Endothelial cell of umbilical vein (primary cell): ENCODE measurements at regions not wholly inside any gene's neighbourhood (a gene's known extent, or its start where the extent isn't known, plus 50 kb on each side); places are given as distances from the start of the nearest gene placed in this dataset.

ENCODE experiments used
- BruUV-seq: library from RNA; stranded (reverse); fragments of 400-500 nt; replicated peaks from 2 replicates; lab custom pipeline; 2021; lab: Mats Ljungman, UMichigan
- CTCF ChIA-PET: fragments of 300-600, 350-600 bp; sonication (Branson Sonifier 250); formaldehyde crosslinking; loops from one replicate; lab custom pipeline; 2021; ENCODE audit warnings: antibody characterized with exemption, inconsistent platforms; lab: Charles Lee
- POLR2A ChIA-PET: fragments of 300-600, 350-600 bp; sonication (Branson Sonifier 250); formaldehyde crosslinking; loops from one replicate; lab custom pipeline; 2021; ENCODE audit warnings: antibody characterized with exemption, inconsistent platforms; lab: Charles Lee
- DNase-seq: peaks from one replicate; pipeline ENCODE4 v3.0.0-alpha.2; 2011; ENCODE audit warnings: low read depth, low spot score
- FAIRE-seq: peaks from 2 replicates; lab custom pipeline; 2011; peaks lifted over from hg19 to GRCh38; lab: Jason Lieb, UNC
- H2AFZ ChIP-seq: 2 replicates; pipeline ENCODE4 v1.6.0; 2012; ENCODE audit warnings: low read depth, low read length, control low read depth, inconsistent platforms
- H3K27ac ChIP-seq: 2 replicates; pipeline ENCODE4 v1.5.1; 2011; ENCODE audit warnings: low read depth, mild to moderate bottlenecking, control low read depth, low read length, moderate library complexity; ENCODE audit not compliant: insufficient read depth
- H3K27me3 ChIP-seq, 2 experiments: 2 replicates each; pipeline versions ENCODE4 v1.6.0 to v1.6.1; 2011; ENCODE audit warnings: low read length in 2 of 2, mixed read lengths in 1 of 2; ENCODE audit not compliant: control insufficient read depth in 2 of 2, insufficient read depth in 2 of 2
- H3K36me3 ChIP-seq, 2 experiments: 2 replicates in 1 of 2; 3 replicates in 1 of 2; pipeline ENCODE4 v1.5.1; 2011; ENCODE audit warnings: low read length in 2 of 2, mild to moderate bottlenecking in 1 of 2, moderate library complexity in 1 of 2; ENCODE audit not compliant: control insufficient read depth in 2 of 2, insufficient read depth in 2 of 2; ENCODE audit errors: extremely low read depth in 1 of 2
- H3K4me1 ChIP-seq: 3 replicates; pipeline ENCODE4 v1.5.1; 2011; ENCODE audit warnings: mild to moderate bottlenecking, low read length; ENCODE audit not compliant: control insufficient read depth, insufficient read depth; ENCODE audit errors: extremely low read depth
- H3K4me2 ChIP-seq: 2 replicates; pipeline ENCODE4 v1.6.1; 2011; ENCODE audit warnings: low read length, control low read depth, mixed read lengths; ENCODE audit not compliant: insufficient read depth
- H3K4me3 ChIP-seq, 3 experiments: fragments of 200-600 bp in 1 of 3; sonication (generic), shearing (Covaris generic) in 1 of 3; replicated peaks in 1 of 3; 2 replicates each; pipeline ENCODE4 v1.5.1; 2011 to 2016; ENCODE audit warnings: control low read depth in 3 of 3, low read length in 3 of 3, mild to moderate bottlenecking in 2 of 3, inconsistent platforms in 1 of 3, low read depth in 1 of 3, moderate library complexity in 1 of 3; ENCODE audit not compliant: insufficient read depth in 1 of 3
- H3K79me2 ChIP-seq: 2 replicates; pipeline ENCODE4 v1.6.0; 2012; ENCODE audit warnings: low read length, inconsistent platforms; ENCODE audit not compliant: control insufficient read depth, insufficient read depth
- H3K9ac ChIP-seq: replicated peaks from 2 replicates; pipeline ENCODE3; 2011; ENCODE audit warnings: low read length, control low read depth; ENCODE audit not compliant: insufficient read depth; ENCODE audit errors: extremely low read depth
- H3K9me1 ChIP-seq: replicated peaks from 3 replicates; pipeline ENCODE4 v1.6.0; 2011; ENCODE audit warnings: mild to moderate bottlenecking, low read length; ENCODE audit not compliant: control insufficient read depth, insufficient read depth; ENCODE audit errors: extremely low read depth
- H3K9me3 ChIP-seq: replicated peaks from 2 replicates; pipeline ENCODE4 v1.5.1; 2012; ENCODE audit warnings: low read length, inconsistent platforms; ENCODE audit not compliant: control insufficient read depth, insufficient read depth
- H4K20me1 ChIP-seq: replicated peaks from 2 replicates; pipeline ENCODE3; 2011; ENCODE audit warnings: mild to moderate bottlenecking, low read length; ENCODE audit not compliant: control insufficient read depth, insufficient read depth; ENCODE audit errors: extremely low read depth
- EZH2 ChIP-seq: IDR thresholded peaks from 2 replicates; pipeline ENCODE4 v1.6.1; 2012; ENCODE audit warnings: borderline replicate concordance, low read depth, mild to moderate bottlenecking, moderate library complexity, low read length, inconsistent platforms; ENCODE audit not compliant: severe bottlenecking
- FOS ChIP-seq: IDR thresholded peaks from 2 replicates; pipeline ENCODE4 v1.6.1; 2011; ENCODE audit warnings: mild to moderate bottlenecking, low read length, moderate library complexity, borderline replicate concordance; ENCODE audit not compliant: insufficient read depth
- GATA2 ChIP-seq: IDR thresholded peaks from 2 replicates; pipeline ENCODE4 v1.7.0; 2011; ENCODE audit warnings: low read depth, mild to moderate bottlenecking, moderate library complexity, mixed read lengths, low read length; ENCODE audit not compliant: insufficient read length, insufficient read depth
- JUN ChIP-seq: IDR thresholded peaks from 2 replicates; pipeline ENCODE4 v1.6.1; 2011; ENCODE audit warnings: borderline replicate concordance, low read depth; ENCODE audit not compliant: insufficient read length, insufficient read depth
- MYC ChIP-seq: IDR thresholded peaks from one replicate; pipeline ENCODE4 v1.6.1; 2011; ENCODE audit warnings: mild to moderate bottlenecking, low read depth, low read length
- POLR2A ChIP-seq: IDR thresholded peaks from 2 replicates; pipeline ENCODE4 v1.6.1; 2012; ENCODE audit warnings: low read depth, mild to moderate bottlenecking, control low read depth, low read length
- POLR2AphosphoS5 ChIP-seq: IDR thresholded peaks from 2 replicates; pipeline ENCODE4 v1.6.1; 2012; ENCODE audit warnings: low read depth, mild to moderate bottlenecking, control low read depth, low read length, moderate library complexity; ENCODE audit not compliant: insufficient read depth
- dilution Hi-C: fragments of 300-500 bp; cut with MboI; formaldehyde crosslinking; loops from one replicate; pipeline ENCODE4 v1.15.0; 2019; ENCODE audit warnings: low sequenced_read_pairs; ENCODE audit not compliant: extremely low pct_ligation_motif_present
- intact Hi-C: fragments of 100-400 bp; cut with micrococcal nuclease; formaldehyde crosslinking; loops from one replicate; pipeline ENCODE4 v1.10.0; 2022
- TF ChIP-seq, protein P1 (sequence below): IDR thresholded peaks from 2 replicates; pipeline ENCODE4 v1.6.1; 2011; ENCODE audit not compliant: insufficient read depth, insufficient read length
- TF ChIP-seq, protein P2 (sequence below), 2 donors: IDR thresholded peaks; 1 replicate in 1 of 2; 2 replicates in 1 of 2; pipeline ENCODE4 v1.5.1; 2011; ENCODE audit warnings: low read length in 2 of 2, mild to moderate bottlenecking in 2 of 2, moderate library complexity in 2 of 2, control low read depth in 1 of 2, inconsistent platforms in 1 of 2, low read depth in 1 of 2; ENCODE audit not compliant: insufficient read depth in 1 of 2; ENCODE audit errors: extremely low read depth in 1 of 2

DNA sequence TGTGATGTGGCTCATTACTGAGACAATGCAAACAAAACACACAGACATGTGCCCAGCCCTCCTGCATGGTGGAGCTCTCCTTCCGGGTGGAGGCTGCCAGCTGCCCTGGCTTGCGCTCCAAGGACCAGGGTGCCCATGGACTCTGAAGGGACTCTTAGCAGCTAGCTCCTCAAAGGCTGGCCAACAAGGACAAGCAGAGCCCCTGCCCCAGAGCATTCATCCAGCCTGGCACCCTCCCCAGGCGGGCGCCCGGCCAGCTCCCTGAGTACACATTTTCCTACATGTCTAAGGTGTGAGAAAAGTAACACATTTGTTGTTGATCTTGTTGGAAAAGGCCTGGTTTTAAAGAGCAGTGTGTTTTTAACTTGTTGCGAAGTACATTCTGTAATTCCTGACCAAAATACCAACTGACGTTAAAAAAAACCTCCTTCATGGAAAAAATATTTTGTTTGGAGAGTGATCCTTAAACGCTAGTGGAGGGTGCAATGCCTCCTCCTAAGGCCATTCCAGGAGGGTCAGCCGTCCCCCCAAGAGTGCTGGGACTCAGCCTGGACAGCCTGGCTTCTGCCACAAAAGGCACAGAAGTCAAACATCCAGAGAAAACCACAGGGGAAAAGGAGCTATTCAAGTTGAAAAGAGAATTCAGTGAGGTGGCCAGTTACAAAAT is 86.9 kb downstream of the KLF15 start:
- intact Hi-C loops (no loop called here), dilution Hi-C loops (no loop called here)
- no peak overlapping the region for H3K4me3 ChIP-seq
- no TSS peak for BruUV-seq
- no peaks in the 10 kb centered on the region for H3K9me1 ChIP-seq
- no peaks in the 10 kb centered on the region for H3K36me3 ChIP-seq
- TF ChIP-seq POLR2AphosphoS5 (no peak), EZH2 (no peak), JUN (no peak), MYC (no peak), GATA2 (no peak), FOS (no peak), POLR2A (no peak)
- TF ChIP-seq, protein P1, sequence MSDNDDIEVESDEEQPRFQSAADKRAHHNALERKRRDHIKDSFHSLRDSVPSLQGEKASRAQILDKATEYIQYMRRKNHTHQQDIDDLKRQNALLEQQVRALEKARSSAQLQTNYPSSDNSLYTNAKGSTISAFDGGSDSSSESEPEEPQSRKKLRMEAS: no peak
- TF ChIP-seq, protein P2, sequence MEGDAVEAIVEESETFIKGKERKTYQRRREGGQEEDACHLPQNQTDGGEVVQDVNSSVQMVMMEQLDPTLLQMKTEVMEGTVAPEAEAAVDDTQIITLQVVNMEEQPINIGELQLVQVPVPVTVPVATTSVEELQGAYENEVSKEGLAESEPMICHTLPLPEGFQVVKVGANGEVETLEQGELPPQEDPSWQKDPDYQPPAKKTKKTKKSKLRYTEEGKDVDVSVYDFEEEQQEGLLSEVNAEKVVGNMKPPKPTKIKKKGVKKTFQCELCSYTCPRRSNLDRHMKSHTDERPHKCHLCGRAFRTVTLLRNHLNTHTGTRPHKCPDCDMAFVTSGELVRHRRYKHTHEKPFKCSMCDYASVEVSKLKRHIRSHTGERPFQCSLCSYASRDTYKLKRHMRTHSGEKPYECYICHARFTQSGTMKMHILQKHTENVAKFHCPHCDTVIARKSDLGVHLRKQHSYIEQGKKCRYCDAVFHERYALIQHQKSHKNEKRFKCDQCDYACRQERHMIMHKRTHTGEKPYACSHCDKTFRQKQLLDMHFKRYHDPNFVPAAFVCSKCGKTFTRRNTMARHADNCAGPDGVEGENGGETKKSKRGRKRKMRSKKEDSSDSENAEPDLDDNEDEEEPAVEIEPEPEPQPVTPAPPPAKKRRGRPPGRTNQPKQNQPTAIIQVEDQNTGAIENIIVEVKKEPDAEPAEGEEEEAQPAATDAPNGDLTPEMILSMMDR (IDR thresholded peaks at IDR 0.05; ENCODE audit: extremely low read depth in 1 of 2, insufficient read depth in 1 of 2, low read depth in 1 of 2, low read length in 2 of 2): no peak
- H3K79me2 ChIP-seq: no peaks in the 10 kb centered on the region
- no peaks in the 10 kb centered on the region for H3K9me3 ChIP-seq
- H3K4me2 ChIP-seq: no peak overlapping the region
- CTCF ChIA-PET: interaction anchor here (1.0 to 1.2 kb wide), 8 partner anchors 11 to 122 kb away, joined by 3 to 5 read pairs (median 3); no protein-coding TSS in a partner anchor
- DNase-seq (peak; percentile 81), FAIRE-seq (peak; percentile 62)
- H4K20me1 ChIP-seq: no peaks in the 10 kb centered on the region
- H3K27ac ChIP-seq: no peak overlapping the region
- peaks cover 17% of the 10 kb centered on the region for H3K4me1 ChIP-seq
- POLR2A ChIA-PET: no interaction called here
- peak overlapping the region; percentile 70 for H2AFZ ChIP-seq
- H3K27me3 ChIP-seq: no peaks in the 10 kb centered on the region
- H3K9ac ChIP-seq: no peak overlapping the region
